ENCODE measurements at regions not wholly inside any gene's neighbourhood (a gene's known extent, or its start where the extent isn't known, plus 50 kb on each side); places are given as distances from the start of the nearest gene placed in this dataset.

DNA sequence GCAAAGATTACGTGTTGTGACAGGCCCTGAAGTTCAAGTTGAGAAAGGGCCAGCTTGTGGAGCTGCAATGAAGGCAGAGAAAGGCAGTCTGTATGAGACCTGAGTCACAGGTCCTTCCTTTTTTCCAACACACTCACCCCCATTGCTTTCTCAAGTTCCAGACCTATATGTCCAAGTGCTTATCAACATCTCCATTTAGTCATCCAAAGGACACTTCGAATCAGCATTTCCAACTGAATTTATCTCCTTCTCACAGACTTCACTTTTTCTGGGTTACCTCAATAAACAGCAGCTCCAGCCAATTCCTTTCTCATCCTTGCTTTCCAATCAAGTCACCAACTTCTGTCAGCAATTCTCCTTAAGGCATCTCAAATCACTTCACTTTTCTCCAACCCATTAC, 56.4 kb upstream of the KIF21A start:
- peak; percentile 0 for DNase-seq

Measured in fibroblast of skin of back (primary cell).